ENCODE measurements at regions not wholly inside any gene's neighbourhood (a gene's known extent, or its start where the extent isn't known, plus 50 kb on each side); places are given as distances from the start of the nearest gene placed in this dataset.

DNA sequence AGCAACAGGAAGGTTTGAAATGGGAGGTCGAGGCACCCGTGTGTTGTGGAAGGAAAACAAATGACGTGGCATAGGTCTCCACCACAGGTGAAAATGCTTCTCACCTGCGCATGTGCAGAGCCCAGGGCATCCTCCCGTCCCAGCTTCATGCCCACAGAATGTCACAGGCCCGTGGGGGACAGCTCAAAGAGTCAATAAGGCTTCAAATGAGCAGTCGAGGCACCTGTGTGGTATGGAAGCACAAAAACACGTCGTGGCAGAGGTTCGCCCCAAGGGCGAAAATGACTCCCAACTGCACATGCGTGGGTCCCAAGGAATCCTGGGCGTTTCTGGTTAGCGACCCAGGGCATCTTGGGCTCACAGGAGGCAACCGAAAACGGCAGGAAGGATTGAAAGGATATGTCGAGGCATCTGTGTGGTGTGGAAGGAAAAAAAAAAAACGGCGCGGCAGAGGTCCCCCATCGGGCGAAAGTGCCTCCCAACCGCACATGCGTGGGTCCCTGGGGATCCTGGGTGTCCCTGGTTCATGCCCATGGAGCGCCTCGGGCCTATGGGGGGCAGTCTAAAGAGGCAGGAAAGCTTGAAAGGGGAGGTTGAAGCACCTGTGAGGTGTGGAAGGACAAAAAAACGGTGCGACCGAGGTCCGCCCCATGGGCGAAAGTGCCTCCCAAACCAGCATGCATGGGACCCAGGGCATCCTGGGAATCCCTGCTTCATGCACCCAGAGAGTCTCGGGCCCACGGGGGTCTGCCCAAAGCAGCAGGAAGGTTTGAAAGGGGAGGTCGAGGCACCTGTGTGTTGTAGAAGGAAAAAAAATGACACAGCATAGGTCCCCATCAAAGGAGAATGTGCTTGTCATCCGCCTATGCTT, 578.5 kb downstream of the ALG10 start:
- TF ChIP-seq EP300 (IDR thresholded peaks at IDR 0.05) = no peak
- TF ChIP-seq, protein P1, sequence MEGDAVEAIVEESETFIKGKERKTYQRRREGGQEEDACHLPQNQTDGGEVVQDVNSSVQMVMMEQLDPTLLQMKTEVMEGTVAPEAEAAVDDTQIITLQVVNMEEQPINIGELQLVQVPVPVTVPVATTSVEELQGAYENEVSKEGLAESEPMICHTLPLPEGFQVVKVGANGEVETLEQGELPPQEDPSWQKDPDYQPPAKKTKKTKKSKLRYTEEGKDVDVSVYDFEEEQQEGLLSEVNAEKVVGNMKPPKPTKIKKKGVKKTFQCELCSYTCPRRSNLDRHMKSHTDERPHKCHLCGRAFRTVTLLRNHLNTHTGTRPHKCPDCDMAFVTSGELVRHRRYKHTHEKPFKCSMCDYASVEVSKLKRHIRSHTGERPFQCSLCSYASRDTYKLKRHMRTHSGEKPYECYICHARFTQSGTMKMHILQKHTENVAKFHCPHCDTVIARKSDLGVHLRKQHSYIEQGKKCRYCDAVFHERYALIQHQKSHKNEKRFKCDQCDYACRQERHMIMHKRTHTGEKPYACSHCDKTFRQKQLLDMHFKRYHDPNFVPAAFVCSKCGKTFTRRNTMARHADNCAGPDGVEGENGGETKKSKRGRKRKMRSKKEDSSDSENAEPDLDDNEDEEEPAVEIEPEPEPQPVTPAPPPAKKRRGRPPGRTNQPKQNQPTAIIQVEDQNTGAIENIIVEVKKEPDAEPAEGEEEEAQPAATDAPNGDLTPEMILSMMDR (IDR thresholded peaks at IDR 0.05) = no peak

Data from suprapubic skin (tissue), 3 donors.